ENCODE measurements at regions not wholly inside any gene's neighbourhood (a gene's known extent, or its start where the extent isn't known, plus 50 kb on each side); places are given as distances from the start of the nearest gene placed in this dataset.

GRCh38 chr3:150285601-150286000 is 122.5 kb upstream of the TSC22D2 start:
- TF ChIP-seq, protein P1, sequence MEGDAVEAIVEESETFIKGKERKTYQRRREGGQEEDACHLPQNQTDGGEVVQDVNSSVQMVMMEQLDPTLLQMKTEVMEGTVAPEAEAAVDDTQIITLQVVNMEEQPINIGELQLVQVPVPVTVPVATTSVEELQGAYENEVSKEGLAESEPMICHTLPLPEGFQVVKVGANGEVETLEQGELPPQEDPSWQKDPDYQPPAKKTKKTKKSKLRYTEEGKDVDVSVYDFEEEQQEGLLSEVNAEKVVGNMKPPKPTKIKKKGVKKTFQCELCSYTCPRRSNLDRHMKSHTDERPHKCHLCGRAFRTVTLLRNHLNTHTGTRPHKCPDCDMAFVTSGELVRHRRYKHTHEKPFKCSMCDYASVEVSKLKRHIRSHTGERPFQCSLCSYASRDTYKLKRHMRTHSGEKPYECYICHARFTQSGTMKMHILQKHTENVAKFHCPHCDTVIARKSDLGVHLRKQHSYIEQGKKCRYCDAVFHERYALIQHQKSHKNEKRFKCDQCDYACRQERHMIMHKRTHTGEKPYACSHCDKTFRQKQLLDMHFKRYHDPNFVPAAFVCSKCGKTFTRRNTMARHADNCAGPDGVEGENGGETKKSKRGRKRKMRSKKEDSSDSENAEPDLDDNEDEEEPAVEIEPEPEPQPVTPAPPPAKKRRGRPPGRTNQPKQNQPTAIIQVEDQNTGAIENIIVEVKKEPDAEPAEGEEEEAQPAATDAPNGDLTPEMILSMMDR (conservative IDR thresholded peaks at IDR 0.05; ENCODE audit: low read depth, low read length): no peak
- TF ChIP-seq MAFK (IDR thresholded peaks at IDR 0.05; ENCODE audit: low read depth, low read length) (no peak), CEBPB (IDR thresholded peaks at IDR 0.05; ENCODE audit: low read depth, low read length) (no peak)

Data from IMR-90 (cell line).